Activated CD4-positive, alpha-beta memory T cell treated with anti-CD3 and anti-CD28 coated beads for 36 hours (primary cell): ENCODE measurements at regions not wholly inside any gene's neighbourhood (a gene's known extent, or its start where the extent isn't known, plus 50 kb on each side); places are given as distances from the start of the nearest gene placed in this dataset.
A peak's percentile ranks its signal among the peaks of the same experiment; 100 is the strongest.

ENCODE experiments used
- CTCF ChIA-PET: fragments of 350-600 bp; sonication (Branson Sonifier 250); formaldehyde crosslinking; loops from one replicate; lab custom pipeline; 2021; ENCODE audit warnings: antibody characterized with exemption, inconsistent platforms; lab: Charles Lee
- POLR2A ChIA-PET: fragments of 350-600 bp; sonication (Branson Sonifier 250); formaldehyde crosslinking; loops from one replicate; lab custom pipeline; 2021; ENCODE audit warnings: antibody characterized with exemption; lab: Charles Lee
- DNase-seq: peaks from one replicate; pipeline ENCODE4 v3.0.0-alpha.2; 2020
- H3K27ac Mint-ChIP-seq: one replicate; pipeline ENCODE4 v1.8.0; 2021; ENCODE audit warnings: mixed read lengths
- H3K27me3 Mint-ChIP-seq: one replicate; pipeline ENCODE4 v1.8.0; 2021; ENCODE audit warnings: mixed read lengths
- H3K36me3 Mint-ChIP-seq: one replicate; pipeline ENCODE4 v1.8.0; 2021; ENCODE audit warnings: mixed read lengths
- H3K4me1 Mint-ChIP-seq: one replicate; pipeline ENCODE4 v1.8.0; 2021; ENCODE audit warnings: low read depth, mixed read lengths
- H3K4me3 Mint-ChIP-seq: one replicate; pipeline ENCODE4 v1.8.0; 2021; ENCODE audit warnings: mild to moderate bottlenecking, mixed read lengths
- H3K9me3 Mint-ChIP-seq: one replicate; pipeline ENCODE4 v1.8.0; 2021; ENCODE audit warnings: mixed read lengths
- intact Hi-C: fragments of 100-400 bp; cut with micrococcal nuclease; formaldehyde crosslinking; loops from one replicate; pipeline ENCODE4 v1.15.1; 2023

DNA sequence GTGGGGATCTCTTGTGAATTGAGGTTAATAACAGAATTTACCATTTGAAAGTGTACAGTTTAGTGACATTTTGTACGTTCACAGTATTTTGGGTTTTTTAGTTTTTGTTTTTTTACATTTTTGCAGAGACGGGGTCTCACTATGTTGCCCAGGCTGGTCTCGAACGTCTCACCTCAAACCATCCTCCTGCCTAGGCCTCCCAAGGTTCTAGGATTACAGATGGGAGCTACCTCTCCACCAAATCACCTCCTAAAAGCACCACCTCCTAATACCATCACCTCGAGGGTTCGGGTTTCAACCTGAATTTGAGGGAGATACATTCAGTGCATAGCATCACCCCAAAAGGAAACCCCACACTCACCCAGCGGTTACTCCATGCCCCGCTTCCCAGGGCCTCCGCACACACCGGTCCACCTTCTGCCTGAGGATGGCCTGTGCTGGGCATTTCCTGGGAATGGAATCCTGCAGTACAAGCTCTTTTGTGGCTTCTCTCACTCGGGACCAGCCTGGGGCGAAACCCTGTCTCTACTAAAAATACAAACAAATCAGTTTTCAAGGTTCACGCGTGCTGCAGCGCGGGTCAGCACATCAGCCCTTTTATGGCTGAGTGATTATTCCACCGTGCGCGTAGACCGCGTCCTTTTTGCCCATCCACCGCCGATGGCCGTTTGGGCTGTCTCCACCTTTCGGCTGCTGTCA is 182.7 kb upstream of the CIBAR2 start:
- no peaks in the 10 kb centered on the region for H3K36me3 Mint-ChIP-seq
- CTCF ChIA-PET, result no interaction called here
- H3K27me3 Mint-ChIP-seq, result peaks cover 5% of the 10 kb centered on the region
- H3K4me3 Mint-ChIP-seq, result no peak overlapping the region
- no peaks in the 10 kb centered on the region for H3K9me3 Mint-ChIP-seq
- POLR2A ChIA-PET, result no interaction called here
- DNase-seq, result no peak
- H3K4me1 Mint-ChIP-seq, result no peaks in the 10 kb centered on the region
- no peak overlapping the region for H3K27ac Mint-ChIP-seq
- intact Hi-C loops, result no loop called here

DNA sequence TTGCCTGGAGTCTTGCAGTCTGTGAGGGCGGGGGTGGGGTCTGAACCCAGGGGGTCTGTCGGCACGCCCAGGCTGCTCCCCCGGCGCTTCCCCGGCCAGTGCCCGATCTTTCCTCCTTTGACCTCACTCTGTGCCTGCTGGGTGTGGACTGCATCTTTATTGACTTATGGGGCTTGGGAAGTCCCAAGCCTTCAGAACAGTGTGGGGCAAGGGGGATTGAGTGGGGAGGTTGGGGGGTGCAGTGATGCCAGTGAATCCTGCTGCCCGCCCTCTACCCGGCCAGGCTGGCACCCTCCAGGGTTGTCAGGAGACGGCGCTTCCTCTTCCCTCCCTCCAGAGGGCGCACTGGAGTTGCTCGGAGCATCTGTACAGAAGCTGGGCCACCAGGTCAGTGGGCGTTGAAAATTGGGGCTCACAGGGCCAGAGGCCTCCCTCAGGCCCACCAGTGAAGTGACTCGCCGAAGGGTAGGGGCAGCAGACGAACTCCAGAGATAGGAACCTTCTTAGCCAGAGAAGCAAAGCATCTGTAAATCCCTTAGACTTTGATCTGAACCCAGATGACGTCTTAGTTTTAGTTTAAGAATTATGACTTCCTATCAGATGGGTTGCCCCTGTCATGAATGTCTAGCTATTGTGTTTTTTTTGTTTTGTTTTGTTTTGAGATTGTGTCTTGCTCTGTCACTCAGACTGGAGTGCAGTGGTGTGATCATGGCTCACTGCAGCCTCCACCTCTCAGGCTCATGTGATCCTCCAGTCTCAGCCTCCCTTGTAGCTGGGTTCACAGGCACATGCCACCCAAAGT is 184.8 kb upstream of the CIBAR2 start:
- Mint-ChIP-seq H3K27ac (no peak overlapping the region), H3K4me3 (no peak overlapping the region), H3K9me3 (no peaks in the 10 kb centered on the region), H3K27me3 (peaks cover 5% of the 10 kb centered on the region), H3K36me3 (no peaks in the 10 kb centered on the region), H3K4me1 (no peaks in the 10 kb centered on the region)
- intact Hi-C loops, result no loop called here
- ChIA-PET CTCF (interaction anchor here (0.6 to 2.0 kb wide), 10 partner anchors 10 to 319 kb away, joined by 3 to 8 read pairs (median 6); no protein-coding TSS in a partner anchor), POLR2A (no interaction called here)
- DNase-seq, result peak; percentile 66

DNA sequence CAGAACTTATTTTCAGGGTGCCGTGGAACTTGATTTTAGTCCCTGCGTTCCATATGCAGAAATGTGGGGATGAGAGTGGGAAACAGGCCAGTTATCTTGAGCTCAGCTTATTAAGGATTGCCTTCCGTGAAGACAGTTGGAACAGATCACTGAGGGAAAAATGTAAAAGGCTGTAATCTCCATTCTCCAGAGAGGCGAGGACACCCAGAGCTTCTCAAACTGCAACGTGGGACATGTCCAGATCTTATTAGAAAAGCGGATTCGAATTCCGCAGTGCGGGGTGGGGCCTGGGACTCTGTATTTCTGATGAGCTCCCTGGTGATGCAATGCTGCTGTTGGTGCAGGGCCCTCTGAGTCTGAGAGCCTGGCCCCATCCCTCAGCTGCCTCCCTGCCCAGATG is 185.6 kb upstream of the CIBAR2 start:
- Mint-ChIP-seq H3K4me3 (no peak overlapping the region), H3K27ac (no peak overlapping the region), H3K4me1 (no peaks in the 10 kb centered on the region), H3K27me3 (peaks cover 5% of the 10 kb centered on the region), H3K36me3 (no peaks in the 10 kb centered on the region), H3K9me3 (no peaks in the 10 kb centered on the region)
- CTCF ChIA-PET, result interaction anchor here (0.6 to 2.0 kb wide), 8 partner anchors 9 to 559 kb away, joined by 3 to 8 read pairs (median 6); no protein-coding TSS in a partner anchor
- POLR2A ChIA-PET, result no interaction called here
- intact Hi-C loops, result no loop called here
- DNase-seq, result no peak

DNA sequence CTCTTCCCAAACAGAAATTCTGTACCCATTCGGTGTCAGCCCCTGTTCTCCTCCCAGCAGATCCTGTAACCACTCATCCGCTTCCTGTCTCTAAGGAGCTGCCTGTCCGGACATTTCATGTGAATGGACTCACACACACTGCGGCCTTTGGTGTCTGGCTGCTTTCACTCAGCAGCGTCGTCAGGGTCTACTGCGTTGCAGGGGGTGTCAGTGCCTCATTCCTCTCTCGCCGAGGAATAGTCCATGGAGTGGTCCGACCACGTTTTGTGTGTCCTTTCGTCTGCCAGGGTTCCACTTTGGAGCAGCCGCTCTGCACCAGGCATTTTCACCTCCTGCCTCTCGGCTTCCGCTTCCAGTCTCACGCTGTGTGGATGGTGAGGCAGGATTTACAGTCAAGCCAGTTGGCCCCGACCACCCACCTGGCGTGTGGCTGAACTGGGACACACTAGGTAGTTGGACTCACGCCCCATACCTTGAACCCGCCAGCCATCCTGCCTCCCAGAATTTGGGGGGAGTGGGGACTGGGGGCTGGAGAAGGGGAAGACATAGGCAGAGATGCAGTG is 188.2 kb upstream of the CIBAR2 start:
- no peak overlapping the region for H3K4me3 Mint-ChIP-seq
- H3K27me3 Mint-ChIP-seq, result peaks cover 8% of the 10 kb centered on the region
- ChIA-PET CTCF (interaction anchor here (1.0 kb wide), 1 partner anchor 30 kb away, joined by 3 read pairs; no protein-coding TSS in a partner anchor), POLR2A (no interaction called here)
- no peak for DNase-seq
- intact Hi-C loops, result loop anchor here (10.0 kb wide), 1 partner anchor 314 kb away; the partner anchor contains the start of gene GSE1
- no peaks in the 10 kb centered on the region for H3K9me3 Mint-ChIP-seq
- H3K4me1 Mint-ChIP-seq, result peaks cover 6% of the 10 kb centered on the region
- no peak overlapping the region for H3K27ac Mint-ChIP-seq
- H3K36me3 Mint-ChIP-seq, result no peaks in the 10 kb centered on the region

DNA sequence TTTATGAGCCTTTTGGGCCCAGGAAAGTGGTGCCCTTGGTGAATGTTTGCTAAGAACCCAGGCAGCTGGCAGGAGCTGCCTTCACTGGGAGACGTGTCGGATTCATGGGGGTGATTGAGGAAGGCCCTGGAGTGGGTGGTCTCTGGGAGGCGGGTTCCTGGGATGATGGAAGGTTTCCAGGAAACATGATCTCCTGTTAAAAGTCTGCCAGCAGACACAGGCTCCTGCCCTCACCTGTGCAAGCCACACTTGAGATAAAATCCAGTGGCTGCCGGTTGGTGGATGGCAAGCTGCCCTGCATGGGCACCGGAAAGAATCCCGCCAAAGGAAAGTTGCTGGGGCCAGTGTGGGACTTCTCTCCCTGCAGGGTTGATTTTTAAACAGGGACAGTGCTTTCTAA is 189.0 kb upstream of the CIBAR2 start:
- peaks cover 7% of the 10 kb centered on the region for H3K27me3 Mint-ChIP-seq
- H3K4me3 Mint-ChIP-seq, result no peak overlapping the region
- ChIA-PET CTCF (no interaction called here), POLR2A (no interaction called here)
- no peak for DNase-seq
- no peaks in the 10 kb centered on the region for H3K36me3 Mint-ChIP-seq
- no peaks in the 10 kb centered on the region for H3K9me3 Mint-ChIP-seq
- intact Hi-C loops, result loop anchor here (10.0 kb wide), 1 partner anchor 314 kb away; the partner anchor contains the start of gene GSE1
- H3K4me1 Mint-ChIP-seq, result peaks cover 11% of the 10 kb centered on the region
- no peak overlapping the region for H3K27ac Mint-ChIP-seq

DNA sequence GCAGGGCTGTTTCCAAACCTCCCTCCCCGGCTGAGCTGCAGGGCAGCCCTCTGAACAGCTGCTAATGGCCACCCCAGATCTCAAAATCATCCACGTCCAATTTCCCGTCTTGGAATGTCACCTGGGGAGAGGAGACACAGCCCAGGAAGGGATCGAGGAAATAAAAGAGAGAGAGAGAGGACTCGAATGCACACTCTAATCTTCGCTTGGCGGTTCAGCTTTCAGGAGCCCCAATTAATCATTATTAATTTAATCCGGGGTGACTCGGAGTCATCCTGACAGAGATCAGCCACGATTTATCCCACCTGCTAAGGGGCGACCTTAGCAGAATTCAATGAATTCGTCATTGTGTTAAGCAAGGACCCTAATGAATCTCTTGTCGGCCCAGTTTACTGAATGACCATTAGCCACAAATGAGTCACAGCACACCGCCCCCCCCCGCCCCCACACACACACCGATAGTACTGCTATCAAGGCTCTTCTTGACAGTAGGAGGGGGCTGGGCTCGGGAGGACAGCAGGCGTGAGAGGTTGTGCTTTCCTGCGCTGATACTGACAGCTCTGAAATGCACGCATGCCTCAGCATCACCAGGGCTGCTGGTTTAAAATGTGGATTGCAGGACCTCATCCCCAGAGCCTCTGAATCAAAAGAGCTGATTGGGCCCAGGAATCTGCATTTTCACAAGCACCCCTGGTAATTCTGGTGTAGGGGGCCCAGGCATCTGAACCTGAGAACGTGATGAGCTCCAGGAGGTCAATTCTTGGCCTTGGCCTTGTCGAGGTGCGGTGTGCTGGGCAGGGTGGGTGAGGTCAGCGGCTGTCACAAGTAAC is 190.0 kb upstream of the CIBAR2 start:
- H3K4me3 Mint-ChIP-seq, result no peak overlapping the region
- CTCF ChIA-PET, result interaction anchor here (1.7 kb wide), 1 partner anchor 314 kb away, joined by 5 read pairs; no protein-coding TSS in a partner anchor
- intact Hi-C loops, result loop anchor here (10.0 kb wide), 1 partner anchor 313 kb away; the partner anchor contains the start of gene GSE1
- DNase-seq, result no peak
- H3K36me3 Mint-ChIP-seq, result no peaks in the 10 kb centered on the region
- POLR2A ChIA-PET, result no interaction called here
- no peak overlapping the region for H3K27ac Mint-ChIP-seq
- H3K9me3 Mint-ChIP-seq, result no peaks in the 10 kb centered on the region
- H3K4me1 Mint-ChIP-seq, result peaks cover 18% of the 10 kb centered on the region
- H3K27me3 Mint-ChIP-seq, result peaks cover 4% of the 10 kb centered on the region

DNA sequence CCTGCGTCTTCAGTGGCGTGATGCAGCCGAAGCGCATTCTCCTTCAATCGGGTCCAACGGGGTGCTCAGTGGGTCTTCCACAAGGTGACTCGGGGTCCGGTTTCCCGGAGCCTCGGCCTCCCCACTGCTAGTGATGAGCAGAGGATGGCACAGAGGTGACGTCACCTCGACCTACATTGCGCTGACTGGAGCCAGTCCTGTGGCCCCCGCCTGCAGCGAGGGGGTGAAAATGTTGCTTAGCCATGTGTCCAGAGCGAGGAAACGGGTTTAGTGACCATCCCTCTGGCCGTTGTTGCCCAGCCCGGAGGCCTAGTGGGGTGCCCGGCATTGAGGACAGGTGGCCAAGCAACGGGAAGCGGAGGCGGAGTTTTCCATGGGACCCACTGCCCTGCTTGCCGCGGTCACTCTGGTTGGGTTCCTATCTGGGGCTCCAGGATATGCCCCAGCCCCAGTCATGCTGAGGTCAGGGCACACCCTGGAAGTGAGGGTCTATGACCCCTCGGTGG is 190.6 kb upstream of the CIBAR2 start:
- CTCF ChIA-PET, result interaction anchor here (1.7 kb wide), 2 partner anchors 28 to 313 kb away, joined by 3 to 5 read pairs; no protein-coding TSS in a partner anchor
- H3K27me3 Mint-ChIP-seq, result peaks cover 5% of the 10 kb centered on the region
- DNase-seq, result no peak
- intact Hi-C loops, result loop anchor here (1.0 to 10.0 kb wide), 2 partner anchors 27 to 312 kb away; partner anchors contain the start of gene GSE1
- H3K27ac Mint-ChIP-seq, result no peak overlapping the region
- no peaks in the 10 kb centered on the region for H3K36me3 Mint-ChIP-seq
- H3K4me1 Mint-ChIP-seq, result peaks cover 19% of the 10 kb centered on the region
- no peaks in the 10 kb centered on the region for H3K9me3 Mint-ChIP-seq
- POLR2A ChIA-PET, result no interaction called here
- H3K4me3 Mint-ChIP-seq, result no peak overlapping the region

DNA sequence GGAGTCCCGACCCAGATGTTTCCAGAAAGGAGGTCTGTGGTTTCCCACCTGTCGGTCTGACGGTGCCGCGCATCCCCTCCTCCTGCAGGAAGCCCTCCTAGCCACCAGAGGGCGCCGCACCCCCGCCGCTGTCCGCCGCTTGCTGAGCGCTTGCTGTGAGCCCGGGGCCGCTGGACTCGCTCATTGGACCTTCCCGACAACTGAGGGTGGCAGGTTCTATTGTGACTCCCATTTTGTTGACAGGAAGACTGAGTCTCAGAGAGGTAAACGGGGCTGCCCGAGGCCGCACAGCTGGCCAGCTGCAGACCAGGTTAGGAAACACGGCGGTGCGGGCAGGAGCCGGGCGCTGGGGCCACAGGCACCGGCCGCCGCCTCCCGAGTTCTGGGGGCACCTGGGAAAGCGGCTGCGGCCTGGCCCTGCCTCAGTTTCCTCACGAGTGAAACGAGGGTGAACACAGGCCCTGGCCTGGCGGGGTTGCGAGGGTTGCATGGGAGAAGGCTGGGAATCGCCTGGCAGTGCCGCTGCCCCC is 191.1 kb upstream of the CIBAR2 start:
- Mint-ChIP-seq H3K4me1 (peaks cover 22% of the 10 kb centered on the region), H3K9me3 (no peaks in the 10 kb centered on the region), H3K4me3 (peak overlapping the region; percentile 61), H3K27me3 (peaks cover 6% of the 10 kb centered on the region), H3K36me3 (no peaks in the 10 kb centered on the region), H3K27ac (no peak overlapping the region)
- peak; percentile 85 for DNase-seq
- ChIA-PET CTCF (interaction anchor here (1.0 to 1.7 kb wide), 3 partner anchors 10 to 313 kb away, joined by 3 to 5 read pairs (median 3); no protein-coding TSS in a partner anchor), POLR2A (no interaction called here)
- intact Hi-C loops, result loop anchor here (1.0 to 10.0 kb wide), 2 partner anchors 27 to 311 kb away; partner anchors contain the start of gene GSE1

DNA sequence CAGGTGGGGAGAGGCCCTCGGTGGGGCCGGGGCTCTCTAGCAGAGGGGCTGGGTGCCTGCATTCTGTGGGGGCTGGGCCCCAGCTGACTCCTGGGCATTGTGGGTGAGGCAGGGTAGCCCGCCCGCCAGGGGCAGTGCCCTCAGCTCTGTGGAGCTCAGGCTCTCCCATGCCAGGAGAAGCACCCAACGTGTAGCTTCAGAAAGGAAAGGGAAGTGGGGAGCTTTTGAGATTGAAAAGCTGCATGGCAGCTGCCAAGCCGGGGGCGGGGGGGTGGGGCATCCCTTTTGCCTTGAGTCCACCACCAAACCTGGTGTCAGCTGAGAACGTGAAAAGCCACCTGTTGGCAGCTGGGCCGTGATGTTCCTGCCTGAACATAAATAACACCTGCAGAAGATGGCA is 192.1 kb upstream of the CIBAR2 start:
- H3K4me1 Mint-ChIP-seq, result peaks cover 26% of the 10 kb centered on the region
- H3K27ac Mint-ChIP-seq, result no peak overlapping the region
- no peak for DNase-seq
- no peak overlapping the region for H3K4me3 Mint-ChIP-seq
- peaks cover 6% of the 10 kb centered on the region for H3K27me3 Mint-ChIP-seq
- intact Hi-C loops, result loop anchor here (10.0 kb wide), 1 partner anchor 310 kb away; the partner anchor contains the start of gene GSE1
- H3K36me3 Mint-ChIP-seq, result no peaks in the 10 kb centered on the region
- ChIA-PET POLR2A (interaction anchor here (0.6 kb wide), 1 partner anchor 507 kb away, joined by 3 read pairs; no protein-coding TSS in a partner anchor), CTCF (interaction anchor here (0.6 to 1.7 kb wide), 9 partner anchors 10 to 499 kb away, joined by 3 to 6 read pairs (median 3); no protein-coding TSS in a partner anchor)
- H3K9me3 Mint-ChIP-seq, result no peaks in the 10 kb centered on the region

DNA sequence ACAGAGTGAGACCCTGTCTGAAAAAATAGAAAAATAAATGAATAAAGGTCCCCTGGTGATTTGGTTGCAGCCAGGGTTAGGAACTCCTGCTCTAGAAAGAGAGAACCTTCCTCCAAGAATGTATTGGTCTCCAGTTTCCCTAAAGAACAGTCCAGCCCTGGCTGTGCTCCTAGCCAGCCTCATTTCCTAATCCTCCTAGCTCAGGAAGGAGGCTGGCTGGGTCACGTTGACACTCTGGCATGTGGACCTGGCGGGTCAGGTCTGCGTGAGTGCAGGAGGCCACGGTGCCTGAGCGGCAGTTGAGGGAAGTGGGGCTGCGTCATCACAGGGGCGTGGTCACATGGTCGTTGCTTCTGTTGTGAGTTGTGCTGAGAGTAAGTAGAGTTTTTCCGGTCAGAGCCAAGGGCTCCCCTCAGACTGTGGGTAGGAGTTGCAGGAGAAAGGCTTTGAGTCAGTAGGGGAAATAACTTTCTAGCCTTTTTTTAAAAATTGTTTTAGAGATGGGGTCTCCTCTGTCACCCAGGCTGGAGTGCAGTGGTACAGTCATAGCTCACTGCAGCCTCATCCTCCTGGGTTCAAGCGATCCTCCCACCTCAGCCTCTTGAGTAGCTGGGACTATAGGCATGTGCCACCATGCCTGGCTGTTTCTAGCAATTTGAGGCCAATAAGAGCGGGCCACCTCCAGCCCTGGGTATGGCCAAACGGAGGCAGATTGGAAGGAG is 194.0 kb upstream of the CIBAR2 start:
- ChIA-PET CTCF (interaction anchor here (0.6 to 1.4 kb wide), 5 partner anchors 9 to 310 kb away, joined by 3 to 7 read pairs (median 3); no protein-coding TSS in a partner anchor), POLR2A (no interaction called here)
- no peak overlapping the region for H3K4me3 Mint-ChIP-seq
- peak overlapping the region; percentile 79 for H3K27ac Mint-ChIP-seq
- H3K36me3 Mint-ChIP-seq, result no peaks in the 10 kb centered on the region
- intact Hi-C loops, result loop anchor here (10.0 kb wide), 1 partner anchor 309 kb away; the partner anchor contains the start of gene GSE1
- peak; percentile 93 for DNase-seq
- H3K4me1 Mint-ChIP-seq, result peaks cover 34% of the 10 kb centered on the region
- H3K27me3 Mint-ChIP-seq, result peaks cover 6% of the 10 kb centered on the region
- no peaks in the 10 kb centered on the region for H3K9me3 Mint-ChIP-seq
